B cell (primary cell): ENCODE measurements at regions not wholly inside any gene's neighbourhood (a gene's known extent, or its start where the extent isn't known, plus 50 kb on each side); places are given as distances from the start of the nearest gene placed in this dataset.

Experiments
- CTCF ChIP-seq: fragments of 200-600 bp; IDR thresholded peaks from one replicate; pipeline ENCODE4 v1.8.0; 2022; ENCODE audit warnings: antibody characterized with exemption, mild to moderate bottlenecking
- EZH2 ChIP-seq: IDR thresholded peaks from 2 replicates; pipeline ENCODE4 v1.6.1; 2012; ENCODE audit warnings: borderline replicate concordance, low read depth, mild to moderate bottlenecking, moderate library complexity, low read length; ENCODE audit not compliant: insufficient read depth, poor library complexity, severe bottlenecking

GRCh38 chr4:19728773-19729172 is 522.9 kb upstream of the SLIT2 start:
- no peak for TF ChIP-seq CTCF
- TF ChIP-seq EZH2 = no peak
